Stimulated activated CD4-positive, alpha-beta T cell treated with anti-CD3 and anti-CD28 coated beads, Interleukin-1b, Interleukin-23, amount 100 ng/mL, for 4 hours (primary cell): ENCODE measurements at regions not wholly inside any gene's neighbourhood (a gene's known extent, or its start where the extent isn't known, plus 50 kb on each side); places are given as distances from the start of the nearest gene placed in this dataset.
"Not testable (repeated sequence)": the region's sequence is repeated elsewhere in the genome, so short reads cannot be mapped to it uniquely, and the experiment has no call there.

ENCODE experiments used
- DNase-seq, 2 donors: peaks; one replicate each; pipeline ENCODE4 v3.0.0-alpha.2; 2020; ENCODE audit warnings: low read depth in 2 of 2

DNA sequence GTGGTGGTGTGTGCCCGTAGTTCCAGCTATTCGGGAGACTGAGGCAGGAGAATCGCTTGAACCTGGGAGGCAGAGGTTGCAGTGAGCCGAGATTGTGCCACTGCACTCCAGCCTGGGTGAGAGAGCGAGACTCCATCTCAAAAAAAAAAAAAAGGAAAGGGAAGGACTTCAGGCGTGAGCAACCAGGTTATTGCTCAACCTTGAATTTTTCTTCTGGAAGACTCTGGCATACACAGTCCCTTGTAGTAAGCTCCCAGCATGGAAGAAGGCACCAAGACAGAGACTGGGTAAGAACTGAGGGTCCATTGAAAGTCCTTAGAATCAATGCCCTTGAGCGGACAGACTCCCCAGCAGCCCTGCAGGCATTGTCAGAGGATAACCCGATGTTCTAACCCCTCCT lies 75.0 kb downstream of the C9orf50 start:
- not testable (repeated sequence) for DNase-seq

DNA sequence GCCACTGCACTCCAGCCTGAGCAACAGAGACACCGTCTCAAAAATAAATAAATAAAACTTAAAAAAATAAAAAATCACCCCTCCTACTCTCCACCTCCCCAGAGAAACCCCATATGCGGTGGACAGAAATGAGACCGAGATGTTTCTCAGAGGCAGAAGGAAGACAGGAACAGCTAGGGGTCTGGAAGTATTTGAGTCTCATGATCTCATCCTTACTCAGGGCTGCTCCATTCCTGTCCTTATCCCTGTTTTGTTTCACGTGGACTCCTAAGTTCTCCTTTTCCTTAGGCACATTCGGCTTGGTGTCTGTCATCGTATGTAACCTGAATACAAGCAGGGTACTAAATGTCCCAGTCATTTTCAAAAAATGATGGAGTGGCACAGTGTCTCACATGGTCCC lies 76.1 kb downstream of the C9orf50 start:
- no peak for DNase-seq

DNA sequence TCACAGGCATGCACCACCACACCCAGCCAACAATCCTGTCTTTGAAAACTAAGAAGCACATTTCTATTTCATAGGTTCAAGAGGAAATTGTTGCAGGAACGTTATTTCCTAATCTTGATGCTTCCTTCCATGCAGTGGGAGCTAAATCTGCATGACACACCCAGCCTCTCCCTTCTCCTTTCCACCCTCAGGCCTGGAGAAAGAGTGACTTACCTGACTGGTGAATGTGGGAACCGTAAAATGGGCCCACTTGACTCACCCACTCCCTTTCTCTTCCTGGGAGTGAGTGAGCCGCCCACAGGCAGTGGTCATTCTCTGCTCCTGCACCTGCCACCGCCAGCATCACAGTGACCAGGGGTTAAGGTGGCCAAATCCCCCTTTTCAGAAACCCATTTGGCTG lies 78.2 kb downstream of the C9orf50 start:
- DNase-seq: no peak

DNA sequence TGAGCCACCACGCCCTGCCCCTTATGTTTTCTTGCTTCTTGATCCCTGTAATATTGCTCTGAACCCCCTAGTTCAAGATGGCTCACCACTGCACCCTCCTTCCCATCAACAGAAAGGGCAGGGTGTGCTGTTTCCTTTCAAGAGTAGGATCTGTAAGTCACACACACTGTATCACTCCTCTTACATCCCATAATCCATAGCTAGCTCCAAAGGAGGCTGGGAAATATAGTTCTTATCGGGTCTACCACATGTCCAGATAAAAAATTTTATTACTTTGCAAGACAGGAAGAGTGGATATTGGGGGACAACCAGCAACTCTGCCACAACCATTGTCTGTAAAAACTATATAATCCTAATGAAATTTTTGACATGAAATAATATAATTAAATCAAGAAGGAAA lies 79.6 kb downstream of the C9orf50 start:
- DNase-seq: no peak

DNA sequence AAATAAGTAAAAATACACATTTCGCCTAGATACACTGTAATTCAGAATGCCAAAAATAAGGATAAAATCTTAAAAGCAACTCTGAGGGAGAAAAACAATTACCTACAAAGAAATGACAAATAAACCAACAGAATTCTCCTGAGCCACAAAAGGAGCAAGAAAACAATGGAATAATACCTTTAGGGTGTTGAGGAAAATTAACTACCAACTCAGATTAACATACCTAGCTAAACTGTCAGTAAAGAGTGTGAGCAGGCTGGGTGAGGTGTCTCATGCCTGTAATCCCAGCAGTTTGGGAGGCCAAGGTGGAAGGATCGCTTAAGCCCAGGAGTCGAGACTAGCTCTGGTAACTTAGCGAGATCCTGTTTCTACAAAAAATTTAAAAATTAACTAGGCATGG lies 81.5 kb downstream of the C9orf50 start:
- DNase-seq: no peak

DNA sequence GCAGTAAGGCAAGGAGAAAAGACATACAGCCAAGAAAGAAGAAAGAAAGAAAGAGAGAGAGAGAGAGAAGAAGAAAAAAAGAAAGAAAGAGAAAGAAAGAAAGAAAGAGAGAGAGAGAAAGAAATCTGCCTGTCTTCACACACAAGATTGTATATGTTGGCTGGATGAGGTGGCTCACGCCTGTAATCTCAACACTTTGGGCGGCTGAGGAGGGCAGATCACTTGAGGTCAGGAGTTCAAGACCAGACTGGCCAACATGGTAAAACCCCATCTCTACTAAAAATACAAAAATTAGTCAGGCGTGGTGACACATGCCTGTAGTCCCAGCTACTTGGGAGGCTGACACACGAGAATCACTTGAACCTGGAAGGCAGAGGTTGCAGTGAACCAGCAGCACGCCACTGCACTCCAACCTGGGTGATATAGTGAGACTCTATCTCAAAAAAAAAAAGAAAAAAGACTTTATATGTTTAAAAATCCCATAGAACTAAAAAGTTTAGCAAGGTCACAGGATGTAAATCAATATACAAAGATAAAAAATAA lies 89.0 kb downstream of the C9orf50 start:
- DNase-seq: not testable (repeated sequence)

DNA sequence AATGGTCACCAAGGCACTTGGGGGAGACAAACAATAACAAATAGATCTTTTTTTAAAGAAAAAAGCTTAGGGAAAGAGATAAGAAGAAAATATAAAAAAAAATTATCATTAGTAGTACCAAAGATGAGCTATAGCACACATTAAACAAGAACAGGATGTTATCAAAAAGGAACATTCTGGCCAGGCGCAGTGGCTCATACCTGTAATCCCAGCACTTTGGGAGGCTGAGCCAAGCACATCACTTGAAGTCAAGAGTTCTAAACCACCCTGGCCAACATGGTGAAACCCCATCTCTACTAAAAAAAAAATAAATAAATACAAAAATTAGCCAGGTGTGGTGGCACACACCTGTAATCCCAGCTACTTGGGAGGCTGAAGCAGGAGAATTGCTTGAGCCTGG lies 92.9 kb downstream of the C9orf50 start:
- not testable (repeated sequence) for DNase-seq

DNA sequence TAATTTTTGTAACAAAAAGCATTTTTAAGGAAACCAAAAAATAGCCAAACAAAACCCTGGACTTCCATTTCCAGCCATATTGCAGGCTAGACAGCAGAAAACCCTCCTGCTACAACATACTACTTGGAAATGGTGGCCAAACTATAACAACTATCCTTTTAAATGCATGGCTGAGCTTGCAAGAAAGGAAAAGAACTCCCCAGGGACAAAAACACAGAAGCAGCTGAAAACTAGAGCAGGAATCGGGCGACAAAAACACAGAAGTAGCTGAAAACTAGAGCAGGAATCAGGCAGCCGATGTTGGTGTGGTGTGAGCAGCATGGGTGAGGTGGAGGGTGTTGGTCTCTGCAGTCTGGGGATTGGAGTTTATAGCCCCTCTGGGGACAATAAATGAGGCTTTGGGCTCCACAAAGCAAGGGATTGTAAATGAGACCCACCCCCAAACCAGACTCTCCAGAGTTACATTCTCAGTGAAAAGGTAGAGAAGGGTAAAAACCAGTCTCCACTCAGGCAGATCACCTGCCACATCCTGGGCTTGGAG lies 95.2 kb downstream of the C9orf50 start:
- no peak for DNase-seq

DNA sequence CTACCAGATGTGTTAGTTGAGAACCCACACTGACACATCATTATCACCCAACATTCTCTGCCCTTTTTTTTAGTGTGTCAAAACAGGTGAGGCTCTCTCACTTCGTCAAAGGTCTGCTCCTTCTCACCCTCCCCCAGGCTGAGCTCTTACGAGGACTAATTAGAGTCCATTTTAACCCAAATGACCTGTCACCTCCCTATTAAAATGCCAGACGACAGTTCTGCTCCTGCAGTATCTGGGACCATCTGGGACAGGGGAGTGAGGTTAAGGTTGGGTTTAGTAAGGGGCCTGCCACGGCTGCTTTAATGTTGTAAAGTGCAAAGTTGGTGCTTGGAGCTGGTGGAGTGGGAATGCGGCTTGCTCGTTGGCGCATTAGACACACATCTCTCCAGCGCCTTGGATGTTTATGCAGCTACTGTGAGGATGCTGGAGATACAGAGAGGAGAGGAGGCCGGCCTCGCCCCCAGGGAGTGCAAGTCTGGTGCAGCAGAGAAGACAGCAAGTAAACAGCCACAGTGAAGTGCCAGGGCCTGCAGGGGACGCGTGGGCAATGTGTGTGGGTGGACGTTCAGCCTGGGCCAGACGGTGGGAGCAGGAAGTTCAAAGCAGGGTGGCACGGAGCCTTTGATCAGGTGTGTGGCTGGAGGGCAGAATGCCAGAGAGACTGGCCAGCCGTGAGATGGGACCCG lies 96.2 kb downstream of the C9orf50 start:
- no peak for DNase-seq

DNA sequence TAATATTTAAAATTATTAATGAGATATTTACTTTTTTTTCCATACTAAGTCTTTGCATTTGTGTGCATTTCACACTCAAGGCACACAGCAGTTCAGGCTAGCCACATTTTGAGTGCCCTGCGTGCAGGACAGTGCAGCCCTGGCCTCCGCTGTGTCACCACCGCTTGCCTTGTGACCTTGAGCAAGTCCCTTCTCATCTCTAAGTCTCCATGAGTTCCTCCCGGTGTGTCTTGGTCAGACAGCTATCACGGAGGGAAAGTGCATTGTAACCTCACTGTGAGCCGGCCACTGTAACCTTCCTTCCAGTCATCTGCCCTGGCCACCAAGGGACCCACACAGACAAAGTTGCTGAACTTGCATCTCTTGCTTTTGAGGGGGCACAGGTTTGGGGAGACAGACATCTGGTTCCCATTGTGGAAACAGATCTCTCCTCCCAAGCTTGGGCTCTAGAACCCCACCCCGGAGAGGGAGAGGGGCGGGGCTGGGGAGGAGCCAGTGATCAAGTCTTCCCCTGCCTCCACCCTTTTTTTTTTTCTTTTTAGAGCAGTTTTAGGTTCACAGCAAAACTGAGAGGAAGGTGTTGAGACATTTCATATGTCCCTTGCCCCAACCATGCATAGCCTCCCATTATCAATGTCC lies 96.8 kb downstream of the C9orf50 start:
- no peak for DNase-seq

DNA sequence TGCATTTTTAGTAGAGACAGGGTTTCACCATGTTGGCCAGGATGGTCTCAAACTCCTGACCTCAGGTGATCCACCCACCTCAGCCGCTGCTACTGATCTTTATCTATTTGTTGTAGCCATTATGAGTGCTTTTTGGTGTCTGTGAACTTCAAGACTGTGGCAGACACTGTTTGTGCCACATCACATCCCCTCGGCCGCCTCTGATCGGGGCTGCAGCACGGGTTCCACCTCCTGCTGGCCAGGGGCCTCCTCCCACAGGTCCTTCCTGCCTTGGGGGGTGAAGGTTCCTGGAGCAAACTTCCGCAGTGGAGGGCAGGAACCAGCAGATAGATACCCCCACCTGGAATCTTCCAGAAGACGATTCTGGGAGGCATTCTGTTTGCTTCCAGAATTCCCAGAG lies 98.5 kb downstream of the C9orf50 start:
- DNase-seq: no peak

DNA sequence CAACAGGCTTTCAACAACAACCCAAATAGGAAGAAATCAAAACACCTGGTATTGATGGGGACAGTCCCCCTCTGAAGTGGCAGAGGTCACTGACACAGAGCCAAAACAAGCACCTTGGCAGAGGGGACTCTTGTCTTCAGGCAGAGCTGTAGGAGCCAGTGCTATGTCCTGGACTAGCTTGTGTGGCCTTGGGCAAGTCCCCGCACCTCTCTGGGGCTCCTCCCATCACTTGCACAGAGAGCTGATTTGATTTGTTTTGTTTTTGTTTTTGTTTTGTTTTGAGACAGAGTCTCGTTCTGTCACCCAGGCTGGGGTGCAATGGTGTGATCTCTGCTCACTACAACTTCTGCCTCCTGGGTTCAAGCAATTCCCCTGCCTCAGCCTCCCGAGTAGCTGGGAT lies 100.8 kb downstream of the C9orf50 start:
- DNase-seq: no peak

DNA sequence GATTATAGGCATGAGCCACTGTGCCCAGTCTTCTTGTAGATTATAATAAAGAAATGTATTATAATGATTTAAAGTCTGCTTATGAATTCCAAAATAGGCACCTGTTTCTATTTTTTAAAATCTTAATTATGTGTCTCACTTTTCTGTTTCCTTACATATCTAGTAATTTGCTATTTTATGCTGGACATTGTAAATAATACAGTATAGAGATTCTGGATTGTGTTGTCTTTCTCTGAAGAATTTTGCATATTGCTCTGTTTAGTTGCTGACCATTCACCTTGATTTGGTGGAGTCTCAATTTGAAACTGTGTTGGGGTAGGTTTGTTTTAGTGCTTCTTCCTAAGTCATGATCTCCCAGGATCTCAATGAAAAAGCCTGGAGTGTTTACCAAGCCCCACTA lies 102.8 kb downstream of the C9orf50 start:
- no peak for DNase-seq

DNA sequence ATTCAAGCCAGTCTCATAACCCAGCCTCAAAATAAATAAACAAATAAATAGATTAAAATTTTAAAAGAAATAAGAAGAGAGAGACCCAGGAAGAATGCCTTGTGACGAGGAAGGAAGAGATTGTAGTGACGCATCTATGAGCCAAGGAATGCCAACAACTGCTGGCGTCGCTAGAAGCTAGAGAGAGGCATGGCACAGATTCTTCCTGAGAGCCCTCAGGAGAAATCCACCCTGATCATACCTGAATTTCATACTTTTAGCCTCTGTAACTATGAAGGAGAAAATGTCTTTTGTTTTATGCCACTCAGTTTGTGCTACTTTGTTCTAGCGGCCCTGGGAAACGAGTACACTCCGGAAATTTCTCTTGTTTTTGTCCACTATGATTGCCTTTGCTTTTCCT lies 103.9 kb downstream of the C9orf50 start:
- DNase-seq: no peak

DNA sequence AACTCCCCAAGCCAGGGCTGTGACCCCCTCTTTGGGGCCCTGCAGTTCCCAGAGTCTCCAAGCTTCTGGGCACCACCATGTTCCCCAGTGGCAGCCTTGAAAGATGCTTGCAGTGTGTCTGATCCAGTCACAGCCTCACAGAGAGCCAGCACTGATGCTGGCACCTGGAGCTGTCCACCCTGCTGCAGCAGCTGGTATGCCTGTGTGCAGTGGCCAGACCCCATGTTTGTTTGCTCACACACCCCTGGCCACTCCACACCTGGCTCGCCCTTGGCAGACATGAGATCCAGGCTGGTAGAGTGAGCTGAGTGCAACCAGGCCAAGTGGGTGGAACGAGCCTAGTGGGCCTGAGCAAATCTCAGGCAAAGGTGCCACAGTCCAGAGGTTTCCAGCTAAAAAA lies 106.0 kb downstream of the C9orf50 start:
- no peak for DNase-seq

DNA sequence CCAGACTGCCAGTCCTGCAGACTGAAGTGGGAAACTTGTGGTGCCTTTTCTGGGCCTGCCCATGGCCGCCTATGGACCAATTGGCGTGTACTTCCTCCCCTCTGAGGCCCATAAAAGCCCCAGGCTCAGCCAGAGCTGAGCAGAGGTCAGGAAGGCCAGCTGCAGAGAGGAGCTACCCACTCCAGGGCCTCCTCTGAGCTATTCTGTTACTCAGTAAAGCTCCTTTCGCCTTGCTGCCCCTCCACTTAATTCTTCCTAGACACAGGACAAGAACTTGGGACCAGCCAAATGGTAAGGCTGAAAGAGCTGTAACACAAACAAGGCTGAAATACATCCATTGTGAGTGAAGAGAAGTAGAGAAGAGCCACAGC lies 106.4 kb downstream of the C9orf50 start:
- DNase-seq: no peak

DNA sequence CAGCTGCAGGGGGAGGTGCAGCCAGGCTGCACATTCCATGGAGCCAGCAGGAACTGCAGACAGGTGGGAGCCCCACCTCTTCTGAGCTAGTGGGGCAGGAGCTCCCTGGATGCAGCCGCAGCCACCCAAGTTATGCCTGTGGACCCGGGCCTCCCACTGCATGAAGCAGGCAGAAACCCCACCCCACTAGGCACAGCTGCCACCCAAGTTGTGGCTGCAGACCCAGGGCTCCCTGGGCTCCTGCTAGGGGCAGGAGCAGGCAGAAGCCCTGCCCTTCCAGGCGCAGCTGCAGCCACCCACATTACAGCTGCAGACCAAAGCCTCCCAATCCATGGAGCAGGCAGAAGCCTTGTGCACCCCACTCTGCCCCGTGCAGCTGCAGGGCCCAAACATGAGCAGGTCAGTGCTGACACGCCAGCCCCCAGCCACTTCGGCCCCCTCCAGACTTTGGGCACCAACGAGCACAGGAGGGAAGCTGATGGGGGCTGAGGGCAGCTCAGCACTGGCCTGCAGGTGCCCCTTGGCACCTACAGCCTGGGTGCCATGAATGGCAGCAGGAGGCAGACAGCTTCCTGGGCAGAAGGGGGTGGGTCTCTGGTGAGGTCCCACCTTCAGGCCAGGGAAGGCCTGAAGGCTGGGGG lies 106.9 kb downstream of the C9orf50 start:
- DNase-seq: no peak

DNA sequence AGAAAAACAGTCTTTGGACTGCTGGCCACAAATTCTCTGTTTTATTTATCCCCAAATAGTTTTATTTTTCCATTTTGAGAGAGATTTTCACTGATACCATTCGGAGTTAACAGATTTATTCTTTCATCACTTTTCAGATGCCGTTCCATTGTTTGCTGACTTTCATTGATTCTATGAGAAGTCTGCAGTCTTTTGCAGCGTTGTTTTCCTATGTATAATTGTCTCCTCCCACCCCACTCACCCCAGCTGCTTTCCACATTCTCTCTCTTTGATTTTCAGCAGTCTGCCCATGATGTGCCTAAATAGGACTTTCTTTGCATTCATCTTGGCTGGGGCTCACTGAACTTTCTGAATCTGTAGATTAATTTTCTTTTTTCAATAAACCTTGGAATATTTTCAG lies 107.6 kb downstream of the C9orf50 start:
- no peak for DNase-seq

DNA sequence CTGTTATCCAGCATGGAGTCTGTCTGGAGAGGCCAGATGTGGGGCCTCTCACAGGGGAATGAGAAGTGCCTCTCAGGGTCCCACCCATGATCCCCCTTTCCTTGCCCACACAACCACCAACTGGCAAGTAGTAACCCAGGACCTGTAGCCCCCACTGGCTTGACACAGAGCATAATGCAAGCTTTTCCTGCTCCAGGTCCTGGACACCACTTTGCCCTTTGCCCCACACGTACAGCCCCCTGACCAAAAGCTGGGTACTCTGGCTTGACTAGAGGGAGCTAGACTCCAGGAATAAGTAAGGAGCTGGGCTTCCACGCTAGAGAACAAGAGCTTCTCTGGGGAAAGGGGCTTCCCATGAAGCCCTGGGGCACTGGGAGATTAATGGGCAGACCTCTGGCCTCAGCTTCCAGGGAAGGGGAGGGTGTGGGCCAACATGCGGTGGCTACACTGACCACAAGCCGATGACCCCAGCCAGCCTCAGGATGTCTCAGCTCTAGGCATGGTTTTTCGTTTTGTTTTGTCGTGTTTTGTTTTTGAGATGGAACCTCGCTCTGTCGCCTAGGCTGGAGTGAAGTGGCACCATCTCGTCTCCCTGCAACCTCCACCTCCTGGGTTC lies 109.5 kb downstream of the C9orf50 start:
- DNase-seq: no peak

DNA sequence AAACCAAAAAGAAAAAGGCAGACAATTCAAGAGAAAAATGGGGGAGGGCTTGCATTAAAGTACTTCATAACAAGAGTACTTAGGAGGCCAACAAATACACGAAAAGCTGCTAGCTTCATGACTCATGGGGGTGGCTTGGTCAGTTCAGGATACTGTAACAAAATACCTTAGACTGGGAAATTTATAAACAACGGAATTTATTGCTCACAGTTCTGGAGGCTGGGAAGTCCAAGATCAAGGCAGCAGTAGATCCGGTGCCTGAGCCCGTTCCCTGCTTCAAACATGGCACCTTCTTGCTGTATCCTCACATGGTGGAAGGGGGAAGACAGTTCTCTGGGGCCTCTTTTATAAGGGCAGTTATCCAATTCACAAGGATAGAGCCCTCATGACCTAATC lies 111.4 kb downstream of the C9orf50 start:
- no peak for DNase-seq

DNA sequence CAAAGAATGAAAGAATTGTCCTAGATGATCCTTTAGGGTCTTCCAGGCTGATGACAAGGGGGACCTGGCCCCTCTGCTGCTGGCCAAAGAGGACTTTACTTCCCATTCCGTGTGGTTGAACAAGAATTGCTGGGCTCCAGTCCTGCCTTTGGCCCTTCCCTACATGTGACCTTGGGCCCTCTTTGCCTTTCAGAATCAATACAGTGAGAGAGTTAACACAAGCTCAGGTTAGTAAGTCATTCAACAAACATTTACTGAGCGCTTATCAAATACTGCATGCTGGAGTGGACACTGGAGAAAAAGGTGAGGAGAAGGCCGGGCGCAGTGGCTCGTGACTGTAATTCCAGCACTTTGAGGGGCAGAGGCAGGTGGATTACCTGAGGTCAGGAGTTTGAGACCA lies 113.1 kb downstream of the C9orf50 start:
- no peak for DNase-seq

DNA sequence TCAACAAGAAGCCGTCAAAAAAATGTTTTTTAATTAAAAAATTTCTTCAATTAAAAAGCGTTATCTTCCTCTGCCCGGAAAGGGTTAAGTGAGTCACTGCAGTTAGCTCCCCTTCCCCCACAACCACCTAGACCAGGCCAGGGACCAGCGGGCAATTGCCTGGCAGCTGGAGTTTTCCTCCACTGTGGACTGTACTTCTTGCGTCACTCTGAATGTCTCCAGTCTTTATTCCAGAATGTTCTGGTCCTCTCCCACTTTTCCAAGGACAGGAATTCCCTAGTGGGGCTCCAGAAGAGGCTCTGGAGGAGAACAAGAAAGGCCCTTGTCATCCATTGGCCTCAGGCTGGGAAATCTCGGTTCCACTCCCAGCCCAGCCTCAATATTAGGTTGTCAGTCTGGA lies 114.0 kb downstream of the C9orf50 start:
- no peak for DNase-seq
